Smooth muscle cell (in vitro differentiated cells): ENCODE measurements at regions not wholly inside any gene's neighbourhood (a gene's known extent, or its start where the extent isn't known, plus 50 kb on each side); places are given as distances from the start of the nearest gene placed in this dataset. TPM values are rescaled to one million over a fixed set of nuclear protein-coding genes. Genes with fewer than 3 reads are reported as not detected.

Source experiments
- small RNA-seq: library from RNA; depleted of rRNA; stranded (forward); fragments of <200 nt; gene quantifications from one replicate; pipeline ENCODE3, GENCODE V24; 2014

Small RNA genes lying in the stretch of these regions (small RNA-seq; reads per million reads assigned to genes)
- gene DYNLL1P6, result not detected
